HG02840 (cell line): ENCODE measurements at regions not wholly inside any gene's neighbourhood (a gene's known extent, or its start where the extent isn't known, plus 50 kb on each side); places are given as distances from the start of the nearest gene placed in this dataset.

Experiments
- ATAC-seq: cut with Tn5 transposase; IDR thresholded peaks from one replicate; pipeline ENCODE4 v1.9.1; 2021; ENCODE audit warnings: mild to moderate bottlenecking, moderate library complexity, moderate number of reproducible peaks; ENCODE audit not compliant: unreplicated experiment, low FRiP score

- ATAC-seq: no peak
Measured at GRCh38 chr16:49048557-49048956, 233.1 kb downstream of the CBLN1 start.

GRCh38 chr16:49036126-49036525 lies 245.5 kb downstream of the CBLN1 start:
- ATAC-seq: no peak

- no peak for ATAC-seq
Measured at GRCh38 chr16:49027420-49027819, 254.2 kb downstream of the CBLN1 start.

- no peak for ATAC-seq
Measured at GRCh38 chr16:49026566-49027181, 255.0 kb downstream of the CBLN1 start.

GRCh38 chr16:49024896-49025295 lies 256.7 kb downstream of the CBLN1 start:
- ATAC-seq: no peak

GRCh38 chr16:49024016-49024415 lies 257.6 kb downstream of the CBLN1 start:
- no peak for ATAC-seq

GRCh38 chr16:49023050-49023449 lies 258.6 kb downstream of the CBLN1 start:
- ATAC-seq: no peak

GRCh38 chr16:49022351-49022963 lies 259.2 kb downstream of the CBLN1 start:
- no peak for ATAC-seq

GRCh38 chr16:49021136-49021535 lies 260.5 kb downstream of the CBLN1 start:
- ATAC-seq: no peak

GRCh38 chr16:49020436-49020835 lies 261.2 kb downstream of the CBLN1 start:
- ATAC-seq: no peak

GRCh38 chr16:49019831-49020230 lies 261.8 kb downstream of the CBLN1 start:
- no peak for ATAC-seq

- no peak for ATAC-seq
Measured at GRCh38 chr16:49019081-49019633, 262.5 kb downstream of the CBLN1 start.

- no peak for ATAC-seq
Measured at GRCh38 chr16:49018259-49018931, 263.2 kb downstream of the CBLN1 start.

GRCh38 chr16:49017501-49017900 lies 264.1 kb downstream of the CBLN1 start:
- ATAC-seq: no peak

GRCh38 chr16:49016461-49016860 lies 265.2 kb downstream of the CBLN1 start:
- ATAC-seq: no peak

- ATAC-seq: no peak
Measured at GRCh38 chr16:49015225-49015592, 266.4 kb downstream of the CBLN1 start.

- no peak for ATAC-seq
Measured at GRCh38 chr16:49014277-49015224, 267.1 kb downstream of the CBLN1 start.

- no peak for ATAC-seq
Measured at GRCh38 chr16:49013727-49014080, 267.9 kb downstream of the CBLN1 start.

GRCh38 chr16:49012961-49013726 lies 268.5 kb downstream of the CBLN1 start:
- no peak for ATAC-seq

- ATAC-seq: no peak
Measured at GRCh38 chr16:49011901-49012300, 269.7 kb downstream of the CBLN1 start.
